Keratinocyte (primary cell): ENCODE measurements at regions not wholly inside any gene's neighbourhood (a gene's known extent, or its start where the extent isn't known, plus 50 kb on each side); places are given as distances from the start of the nearest gene placed in this dataset.

Source experiments
- DNase-seq: peaks from one replicate; pipeline ENCODE4 v3.0.0-alpha.2; 2011; ENCODE audit warnings: low read depth, missing footprints, low spot score
- FAIRE-seq: peaks from 2 replicates; lab custom pipeline; 2011; peaks lifted over from hg19 to GRCh38; lab: Jason Lieb, UNC
- H2AFZ ChIP-seq: 2 replicates; pipeline ENCODE4 v1.6.0; 2012; ENCODE audit warnings: low read length, control low read depth, inconsistent platforms; ENCODE audit not compliant: control insufficient read depth
- H3K27ac ChIP-seq: 2 replicates; pipeline ENCODE4 v1.5.1; 2011; ENCODE audit warnings: low read length; ENCODE audit not compliant: control insufficient read depth, insufficient read depth
- H3K27me3 ChIP-seq: 3 replicates; pipeline ENCODE4 v1.6.0; 2011; ENCODE audit warnings: low read length; ENCODE audit not compliant: control insufficient read depth, insufficient read depth; ENCODE audit errors: extremely low read depth
- H3K36me3 ChIP-seq, 2 experiments: 2 replicates in 1 of 2; 3 replicates in 1 of 2; pipeline ENCODE4 v1.5.1; 2011; ENCODE audit warnings: low read length in 2 of 2, mild to moderate bottlenecking in 1 of 2; ENCODE audit not compliant: control insufficient read depth in 2 of 2, insufficient read depth in 2 of 2; ENCODE audit errors: extremely low read depth in 1 of 2
- H3K4me1 ChIP-seq: 3 replicates; pipeline ENCODE4 v1.5.1; 2011; ENCODE audit warnings: low read length; ENCODE audit not compliant: control insufficient read depth, insufficient read depth; ENCODE audit errors: extremely low read depth
- H3K4me2 ChIP-seq: 3 replicates; pipeline ENCODE4 v1.6.0; 2011; ENCODE audit warnings: low read depth, low read length; ENCODE audit not compliant: control insufficient read depth, insufficient read depth; ENCODE audit errors: extremely low read depth
- H3K4me3 ChIP-seq, 3 experiments: fragments of 200-600 bp in 1 of 3; sonication (generic) in 1 of 3; 2 replicates in 2 of 3; 3 replicates in 1 of 3; pipeline ENCODE4 v1.5.1; 2011 to 2016; ENCODE audit warnings: low read length in 3 of 3, mild to moderate bottlenecking in 3 of 3, control low read depth in 2 of 3, inconsistent platforms in 1 of 3, low read depth in 1 of 3, mixed read lengths in 1 of 3, mixed run types in 1 of 3, moderate library complexity in 1 of 3; ENCODE audit not compliant: control insufficient read depth in 2 of 3, insufficient read depth in 2 of 3; ENCODE audit errors: extremely low read depth in 1 of 3
- H3K79me2 ChIP-seq: 2 replicates; pipeline ENCODE4 v1.6.0; 2012; ENCODE audit warnings: low read length; ENCODE audit not compliant: control insufficient read depth, insufficient read depth
- H3K9ac ChIP-seq: 3 replicates; pipeline ENCODE4 v1.6.0; 2011; ENCODE audit warnings: low read length; ENCODE audit not compliant: control insufficient read depth, insufficient read depth; ENCODE audit errors: extremely low read depth
- H3K9me1 ChIP-seq: 3 replicates; pipeline ENCODE4 v1.6.0; 2011; ENCODE audit warnings: low read length; ENCODE audit not compliant: control insufficient read depth, insufficient read depth; ENCODE audit errors: extremely low read depth
- H3K9me3 ChIP-seq: 2 replicates; pipeline ENCODE4 v1.5.1; 2012; ENCODE audit warnings: low read depth, low read length; ENCODE audit not compliant: control insufficient read depth
- H4K20me1 ChIP-seq: 3 replicates; pipeline ENCODE4 v1.6.0; 2011; ENCODE audit warnings: low read length; ENCODE audit not compliant: control insufficient read depth, insufficient read depth; ENCODE audit errors: extremely low read depth
- CTCF ChIP-seq, 3 experiments: IDR thresholded peaks in 1 of 3; conservative IDR thresholded peaks in 1 of 3; optimal IDR thresholded peaks in 1 of 3; 2 replicates in 2 of 3; 3 replicates in 1 of 3; pipeline versions ENCODE3 to v1.5.1; 2011; ENCODE audit warnings: low read length in 3 of 3, mild to moderate bottlenecking in 3 of 3, moderate library complexity in 2 of 3, control low read depth in 1 of 3, inconsistent platforms in 1 of 3; ENCODE audit not compliant: insufficient read depth in 2 of 3; ENCODE audit errors: extremely low read depth in 1 of 3
- EZH2 ChIP-seq: IDR thresholded peaks from one replicate; pipeline ENCODE4 v1.6.1; 2012; ENCODE audit warnings: inconsistent platforms, mild to moderate bottlenecking, low read length, moderate library complexity
- dilution Hi-C: fragments of 300-500 bp; cut with MboI; formaldehyde crosslinking; loops from one replicate; pipeline ENCODE4 v1.7.0; 2020; ENCODE audit warnings: low sequenced_read_pairs; ENCODE audit not compliant: extremely low pct_ligation_motif_present

GRCh38 chr3:86229775-86230094 lies 761.2 kb downstream of the VGLL3 start:
- TF ChIP-seq CTCF (optimal IDR thresholded peaks at IDR 0.05 in 1 of 3, IDR thresholded peaks at IDR 0.05 in 1 of 3, conservative IDR thresholded peaks at IDR 0.05 in 1 of 3; ENCODE audit: extremely low read depth in 1 of 3, insufficient read depth in 2 of 3, low read length in 3 of 3) (no peak), EZH2 (no peak)
- DNase-seq: no peak
- Histone ChIP-seq H3K9ac (no peak overlapping the region), H3K4me1 (no peaks in the 10 kb centered on the region), H3K4me2 (no peak overlapping the region), H3K36me3 (no peaks in the 10 kb centered on the region), H3K9me1 (no peaks in the 10 kb centered on the region), H3K9me3 (no peaks in the 10 kb centered on the region), H3K79me2 (no peaks in the 10 kb centered on the region), H2AFZ (no peak overlapping the region), H3K27me3 (no peaks in the 10 kb centered on the region), H4K20me1 (no peaks in the 10 kb centered on the region), H3K27ac (no peak overlapping the region), H3K4me3 (no peak overlapping the region)
- FAIRE-seq: no peak
- dilution Hi-C loops: no loop called here

GRCh38 chr3:86229086-86229774 lies 761.7 kb downstream of the VGLL3 start:
- dilution Hi-C loops: no loop called here
- Histone ChIP-seq H4K20me1 (no peaks in the 10 kb centered on the region), H3K36me3 (no peaks in the 10 kb centered on the region), H3K4me2 (no peak overlapping the region), H2AFZ (no peak overlapping the region), H3K9me3 (no peaks in the 10 kb centered on the region), H3K9ac (no peak overlapping the region), H3K79me2 (no peaks in the 10 kb centered on the region), H3K4me3 (no peak overlapping the region), H3K27ac (no peak overlapping the region), H3K4me1 (no peaks in the 10 kb centered on the region), H3K9me1 (no peaks in the 10 kb centered on the region), H3K27me3 (no peaks in the 10 kb centered on the region)
- FAIRE-seq (no peak), DNase-seq (no peak)
- no peak for TF ChIP-seq EZH2
- no peak for TF ChIP-seq CTCF (optimal IDR thresholded peaks at IDR 0.05 in 1 of 3, IDR thresholded peaks at IDR 0.05 in 1 of 3, conservative IDR thresholded peaks at IDR 0.05 in 1 of 3; ENCODE audit: extremely low read depth in 1 of 3, insufficient read depth in 2 of 3, low read length in 3 of 3)
